GM18951 (cell line): ENCODE measurements at regions not wholly inside any gene's neighbourhood (a gene's known extent, or its start where the extent isn't known, plus 50 kb on each side); places are given as distances from the start of the nearest gene placed in this dataset.
"Not testable (repeated sequence)": the region's sequence is repeated elsewhere in the genome, so short reads cannot be mapped to it uniquely, and the experiment has no call there.

Experiments used
- POLR2A ChIP-seq: IDR thresholded peaks from 4 replicates; pipeline ENCODE4 v1.6.1; 2011; ENCODE audit warnings: mild to moderate bottlenecking; ENCODE audit not compliant: insufficient read length, insufficient read depth; ENCODE audit errors: extremely low read depth
- in situ Hi-C: fragments of 300-500 bp; cut with MboI; formaldehyde crosslinking; loops from one replicate; pipeline ENCODE4 v1.12.0; 2022; ENCODE audit warnings: low sequenced_read_pairs, mixed read lengths, inconsistent platforms; ENCODE audit not compliant: unreplicated experiment

DNA sequence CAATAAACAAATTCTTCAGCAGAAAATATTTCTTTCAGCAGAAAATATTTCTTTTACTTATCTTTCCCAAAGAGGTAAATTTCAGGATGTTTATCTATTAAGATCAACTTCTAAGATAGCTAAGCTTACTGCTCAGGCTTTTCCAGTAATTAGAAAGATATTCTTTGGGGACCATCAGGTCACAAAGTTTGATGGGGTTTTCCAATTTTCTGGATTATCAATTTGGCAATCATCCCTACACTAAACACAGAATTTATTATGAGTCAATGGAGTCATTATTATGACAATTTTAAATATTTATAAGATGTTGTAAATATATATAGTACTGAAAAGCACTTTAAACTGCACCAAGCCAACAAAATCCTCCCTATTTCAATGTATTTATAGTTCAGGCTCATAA, 137.6 kb downstream of the AKAP11 start:
- in situ Hi-C loops, result no loop called here
- TF ChIP-seq POLR2A, result no peak

DNA sequence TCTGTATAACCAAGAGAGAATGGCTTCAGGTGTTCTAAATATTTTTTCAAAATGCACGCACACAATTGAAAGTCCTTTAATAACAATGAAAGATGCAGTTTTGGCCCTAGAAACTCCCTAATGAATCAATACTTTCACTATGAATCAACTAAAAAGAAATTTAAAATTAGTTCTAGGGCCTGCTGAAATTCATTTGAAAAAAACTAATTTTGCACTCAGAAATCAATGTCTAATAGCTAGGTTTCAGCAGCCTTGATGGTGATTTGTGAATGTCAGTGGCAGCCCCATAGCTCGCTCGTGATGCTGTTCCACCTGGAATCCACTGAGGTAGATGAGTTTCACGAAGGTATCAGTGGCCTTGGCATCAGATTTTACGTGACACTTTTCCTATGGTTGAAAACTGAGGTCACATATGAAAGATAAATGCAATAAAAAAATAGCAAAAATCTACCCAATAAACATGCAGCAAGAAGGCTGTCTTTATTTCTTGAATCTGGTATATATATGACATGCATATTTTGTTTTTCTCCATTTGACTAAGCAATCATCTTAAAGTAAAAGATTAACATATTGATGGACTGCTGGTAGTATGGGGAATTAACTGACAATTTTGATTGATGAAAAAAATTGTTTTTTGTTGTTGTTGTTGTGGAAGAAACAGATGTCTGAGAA, 141.0 kb downstream of the AKAP11 start:
- in situ Hi-C loops, result no loop called here
- TF ChIP-seq POLR2A, result no peak

GRCh38 chr13:42413484-42413815, 141.5 kb downstream of the AKAP11 start:
- no peak for TF ChIP-seq POLR2A
- in situ Hi-C loops, result no loop called here

GRCh38 chr13:42417626-42418025, 145.7 kb downstream of the AKAP11 start:
- no peak for TF ChIP-seq POLR2A
- in situ Hi-C loops, result no loop called here

DNA sequence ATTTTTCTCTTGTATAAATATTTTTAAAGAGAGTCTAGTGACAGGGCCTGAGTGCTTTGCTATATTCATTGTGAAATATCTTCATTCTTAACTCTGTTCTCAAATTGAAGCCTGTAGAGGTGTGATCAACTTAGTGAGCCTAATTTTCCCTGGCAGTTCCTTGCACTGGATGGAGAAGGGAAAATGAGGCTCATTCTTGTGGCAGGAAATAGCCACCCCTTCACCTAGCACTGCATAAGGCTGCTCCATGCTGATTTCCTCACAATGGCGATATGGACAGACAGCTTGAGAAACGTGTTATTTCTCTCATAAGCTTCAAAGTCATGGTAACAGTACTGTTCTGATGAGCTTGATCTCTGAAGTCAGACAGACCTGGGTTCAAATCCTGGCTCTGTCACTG, 146.2 kb downstream of the AKAP11 start:
- in situ Hi-C loops, result no loop called here
- no peak for TF ChIP-seq POLR2A

DNA sequence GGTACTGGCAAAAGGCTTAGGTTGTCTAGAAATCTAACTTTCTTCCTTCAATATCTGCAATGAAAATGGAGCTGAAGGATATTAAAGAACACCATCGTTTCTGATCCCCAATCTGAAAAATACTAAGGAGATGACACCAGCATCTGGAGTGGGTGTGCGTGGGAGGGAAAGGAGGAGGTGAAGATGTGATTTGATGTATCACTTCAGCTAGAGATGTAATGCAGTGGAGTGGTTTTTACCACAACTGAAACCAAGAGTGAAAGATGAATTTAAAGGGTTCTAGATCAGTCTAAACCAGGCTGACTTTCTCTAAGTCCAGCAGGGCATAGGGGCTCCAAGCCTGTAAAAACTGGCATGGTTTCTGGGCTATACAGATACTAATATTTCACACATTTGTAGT, 148.4 kb downstream of the AKAP11 start:
- in situ Hi-C loops, result no loop called here
- no peak for TF ChIP-seq POLR2A

DNA sequence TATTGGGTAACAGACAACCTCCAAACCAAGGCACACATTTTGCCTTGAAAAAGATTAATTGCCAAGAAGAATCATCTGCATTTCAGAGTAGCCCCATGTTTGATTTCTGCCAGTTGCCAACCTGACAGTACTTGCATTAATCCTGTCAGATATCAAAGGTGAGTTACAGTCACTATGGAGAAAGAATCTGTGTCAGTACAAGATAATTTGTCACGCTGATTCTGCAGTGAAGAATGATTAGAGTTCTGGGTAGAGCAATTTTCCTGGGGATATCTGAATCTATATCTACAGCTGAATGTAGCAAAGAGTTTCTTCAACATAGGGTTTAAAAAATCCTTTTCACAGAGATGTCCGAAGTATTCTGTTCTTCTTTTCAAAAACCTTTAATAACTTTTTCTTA, 150.7 kb downstream of the AKAP11 start:
- in situ Hi-C loops, result no loop called here
- no peak for TF ChIP-seq POLR2A

- in situ Hi-C loops, result no loop called here
- TF ChIP-seq POLR2A, result no peak
Observed at GRCh38 chr13:42424182-42424581, 149.8 kb upstream of the TNFSF11 start.

DNA sequence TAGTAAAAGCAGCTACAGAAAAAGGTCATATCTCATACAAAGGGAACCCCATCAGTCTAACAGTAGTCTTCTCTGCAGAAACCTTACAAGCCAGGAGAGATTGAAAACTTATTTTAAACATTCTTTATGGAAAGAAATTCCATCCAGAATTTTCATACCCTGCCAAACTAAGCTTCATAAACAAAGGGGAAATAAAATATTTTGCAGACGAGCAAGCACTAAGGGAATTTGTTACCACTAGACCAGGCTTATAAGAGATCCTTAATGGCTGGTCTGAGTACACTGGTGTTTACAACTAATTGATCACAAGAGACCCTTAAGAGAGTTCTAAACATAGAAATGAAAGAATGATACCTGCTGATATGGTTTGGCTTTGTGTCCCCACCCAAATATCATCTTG, 128.6 kb upstream of the TNFSF11 start:
- TF ChIP-seq POLR2A, result no peak
- in situ Hi-C loops, result no loop called here

DNA sequence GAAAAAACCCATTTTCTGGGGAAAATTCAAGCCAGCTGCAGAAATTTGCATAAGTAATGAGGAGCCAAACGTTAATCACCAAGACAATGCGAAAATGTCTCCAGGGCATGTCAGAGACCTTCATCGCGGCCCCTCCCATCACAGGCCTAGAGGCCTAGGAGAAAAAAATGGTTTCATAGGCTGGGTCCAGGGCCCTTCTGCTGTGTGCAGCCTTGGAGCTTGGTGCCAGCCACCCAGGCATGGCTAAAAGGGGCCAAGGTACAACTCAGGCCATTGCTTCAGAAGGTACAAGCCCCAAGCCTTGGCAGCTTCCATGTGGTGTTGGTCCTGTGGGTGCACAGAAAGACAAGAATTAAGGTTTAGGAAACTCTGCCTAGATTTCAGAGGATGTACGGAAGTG, 127.4 kb upstream of the TNFSF11 start:
- in situ Hi-C loops, result not testable (repeated sequence)

DNA sequence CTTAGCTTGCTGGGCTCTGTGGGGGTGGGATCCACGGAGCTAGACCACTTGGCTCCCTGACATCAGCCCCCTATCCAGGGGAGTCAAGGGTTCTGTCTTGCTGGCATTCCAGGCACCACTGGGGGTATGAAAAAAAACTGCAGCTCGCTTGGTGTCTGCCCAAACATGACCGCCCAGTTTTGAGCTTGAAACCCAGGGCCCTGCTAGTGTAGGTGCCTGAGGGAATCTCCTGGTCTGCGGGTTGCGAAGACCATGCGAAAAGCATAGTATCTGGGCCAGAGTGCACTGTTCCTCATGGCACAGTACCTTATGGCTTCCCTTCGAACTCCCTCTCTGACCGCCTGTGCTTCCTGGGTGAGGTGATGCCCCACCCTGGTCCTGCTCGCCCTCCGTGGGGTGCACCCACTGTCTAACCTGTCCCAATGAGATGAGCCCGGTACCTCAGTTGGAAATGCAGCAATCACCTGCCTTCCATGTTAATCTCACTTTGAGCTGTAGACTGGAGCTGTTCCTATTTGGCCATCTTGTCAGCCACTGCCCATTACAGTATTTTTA, 120.8 kb upstream of the TNFSF11 start:
- TF ChIP-seq POLR2A, result no peak
- in situ Hi-C loops, result no loop called here

- in situ Hi-C loops, result loop anchor here (5.0 kb wide), 1 partner anchor 58 kb away; no protein-coding TSS in a partner anchor
- TF ChIP-seq POLR2A, result no peak
Observed at GRCh38 chr13:42454749-42455148, 119.2 kb upstream of the TNFSF11 start.

DNA sequence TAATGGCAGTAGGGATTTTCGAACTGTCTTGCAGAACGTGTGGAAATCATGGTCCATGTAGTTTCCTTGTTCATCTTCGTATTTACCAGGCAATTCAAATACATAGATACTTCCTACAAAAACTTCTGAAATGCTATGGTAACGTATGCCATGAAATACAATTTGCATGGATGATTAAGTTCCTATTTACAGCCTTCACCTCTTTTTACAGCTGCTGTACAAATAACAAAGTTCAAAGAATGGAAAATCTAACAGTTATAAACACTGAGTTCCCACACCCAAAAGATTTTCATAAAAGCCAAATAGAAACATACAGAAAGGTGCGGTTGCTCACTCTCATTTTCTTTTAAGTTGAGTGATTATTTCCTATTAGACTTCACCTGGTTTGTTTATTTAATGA, 115.8 kb upstream of the TNFSF11 start:
- in situ Hi-C loops, result loop anchor here (5.0 kb wide), 1 partner anchor 54 kb away; no protein-coding TSS in a partner anchor

DNA sequence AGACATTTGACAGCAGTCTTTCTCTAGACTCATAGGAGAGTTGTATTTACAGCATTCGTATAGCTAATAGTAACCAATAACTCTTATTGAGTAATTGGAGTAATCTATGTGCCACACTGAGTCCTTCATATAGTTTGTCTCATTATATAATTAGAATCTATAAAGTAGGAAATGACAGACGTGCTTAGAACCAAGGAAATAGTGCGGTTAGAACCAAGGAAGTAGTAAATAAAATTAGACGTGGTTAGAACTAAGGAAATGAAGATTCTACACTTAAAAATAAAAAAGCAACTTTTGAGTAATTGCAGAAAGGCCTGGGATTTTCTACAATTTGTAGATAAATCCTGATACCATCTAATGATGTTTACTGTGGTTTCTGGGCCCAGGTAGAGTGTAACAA, 107.8 kb upstream of the TNFSF11 start:
- in situ Hi-C loops, result no loop called here
- TF ChIP-seq POLR2A, result no peak

More for the DNA sequence above, 115.8 kb upstream of the TNFSF11 start:
- no peak for TF ChIP-seq POLR2A

GRCh38 chr13:42466609-42467008, 107.3 kb upstream of the TNFSF11 start:
- TF ChIP-seq POLR2A, result no peak
- in situ Hi-C loops, result no loop called here

GRCh38 chr13:42474954-42475353, 99.0 kb upstream of the TNFSF11 start:
- in situ Hi-C loops, result no loop called here
- no peak for TF ChIP-seq POLR2A
